Neural progenitor cell (in vitro differentiated cells): ENCODE measurements at regions not wholly inside any gene's neighbourhood (a gene's known extent, or its start where the extent isn't known, plus 50 kb on each side); places are given as distances from the start of the nearest gene placed in this dataset.

Source experiments
- EZH2 ChIP-seq: fragments of 200-600 bp; sonication (generic); IDR thresholded peaks from 2 replicates; pipeline ENCODE4 v1.6.1; 2017; ENCODE audit warnings: antibody characterized with exemption, mild to moderate bottlenecking, moderate library complexity
- TF ChIP-seq, protein P1 (sequence below): fragments of 200-600 bp; sonication (generic); IDR thresholded peaks from 2 replicates; pipeline ENCODE4 v1.5.1; 2017; ENCODE audit warnings: antibody characterized with exemption, mild to moderate bottlenecking

DNA sequence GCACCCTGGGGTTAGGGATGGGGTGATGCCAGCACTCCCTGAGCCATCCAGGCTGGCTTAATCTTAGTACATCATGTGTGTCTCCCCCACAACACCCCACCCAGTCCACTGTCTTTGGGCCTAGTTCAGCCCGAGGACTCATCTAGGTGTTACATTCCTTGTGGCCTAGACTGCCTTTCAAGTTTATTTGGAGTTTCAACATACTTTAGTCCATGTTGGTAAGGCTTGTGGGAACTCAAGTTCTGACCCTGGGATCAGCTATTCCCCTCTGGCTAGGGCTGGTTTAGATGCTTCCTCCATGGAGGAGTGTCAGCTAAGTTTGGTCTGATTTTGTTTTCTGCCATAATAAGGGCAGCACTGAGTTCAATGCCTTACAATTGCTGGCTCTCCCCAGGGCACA, 302.4 kb downstream of the SMARCA2 start:
- TF ChIP-seq, protein P1, sequence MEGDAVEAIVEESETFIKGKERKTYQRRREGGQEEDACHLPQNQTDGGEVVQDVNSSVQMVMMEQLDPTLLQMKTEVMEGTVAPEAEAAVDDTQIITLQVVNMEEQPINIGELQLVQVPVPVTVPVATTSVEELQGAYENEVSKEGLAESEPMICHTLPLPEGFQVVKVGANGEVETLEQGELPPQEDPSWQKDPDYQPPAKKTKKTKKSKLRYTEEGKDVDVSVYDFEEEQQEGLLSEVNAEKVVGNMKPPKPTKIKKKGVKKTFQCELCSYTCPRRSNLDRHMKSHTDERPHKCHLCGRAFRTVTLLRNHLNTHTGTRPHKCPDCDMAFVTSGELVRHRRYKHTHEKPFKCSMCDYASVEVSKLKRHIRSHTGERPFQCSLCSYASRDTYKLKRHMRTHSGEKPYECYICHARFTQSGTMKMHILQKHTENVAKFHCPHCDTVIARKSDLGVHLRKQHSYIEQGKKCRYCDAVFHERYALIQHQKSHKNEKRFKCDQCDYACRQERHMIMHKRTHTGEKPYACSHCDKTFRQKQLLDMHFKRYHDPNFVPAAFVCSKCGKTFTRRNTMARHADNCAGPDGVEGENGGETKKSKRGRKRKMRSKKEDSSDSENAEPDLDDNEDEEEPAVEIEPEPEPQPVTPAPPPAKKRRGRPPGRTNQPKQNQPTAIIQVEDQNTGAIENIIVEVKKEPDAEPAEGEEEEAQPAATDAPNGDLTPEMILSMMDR: no peak
- TF ChIP-seq EZH2: no peak
